ENCODE measurements at regions not wholly inside any gene's neighbourhood (a gene's known extent, or its start where the extent isn't known, plus 50 kb on each side); places are given as distances from the start of the nearest gene placed in this dataset.

GRCh38 chr16:51497541-51498211 lies 346.6 kb upstream of the SALL1 start:
- no peaks in the 10 kb centered on the region for H3K9me3 ChIP-seq (ENCODE audit: insufficient read depth, low read depth)
- no peak overlapping the region for H3K4me3 ChIP-seq
- POLR2A ChIA-PET (ENCODE audit: unreplicated experiment) = no interaction called here
- no peaks in the 10 kb centered on the region for H3K36me3 ChIP-seq (ENCODE audit: low read depth)
- no peaks in the 10 kb centered on the region for H4K20me1 ChIP-seq (ENCODE audit: insufficient read depth)
- intact Hi-C loops (cut with micrococcal nuclease; ENCODE audit: unreplicated experiment) = no loop called here
- no peaks in the 10 kb centered on the region for H3K9me2 ChIP-seq (ENCODE audit: insufficient read depth)
- BruUV-seq (replicated peaks) = no TSS peak
- CTCF ChIA-PET = no interaction called here
- no peak overlapping the region for H2AFZ ChIP-seq
- DNase-seq = no peak
- no peaks in the 10 kb centered on the region for H3F3A ChIP-seq (ENCODE audit: insufficient read depth, low read depth)
- no peaks in the 10 kb centered on the region for H3K27me3 ChIP-seq (ENCODE audit: insufficient read depth, low read depth)
- no peak overlapping the region for H3K27ac ChIP-seq
- H3K4me2 ChIP-seq = no peak overlapping the region
- TF ChIP-seq CTCF (conservative IDR thresholded peaks at IDR 0.05) (no peak), EZH2 (IDR thresholded peaks at IDR 0.05; ENCODE audit: low read depth) (no peak)
- no peaks in the 10 kb centered on the region for H3K4me1 ChIP-seq (replicated peaks; ENCODE audit: insufficient read depth)
- H3K79me2 ChIP-seq (ENCODE audit: low read depth) = no peaks in the 10 kb centered on the region

DNA sequence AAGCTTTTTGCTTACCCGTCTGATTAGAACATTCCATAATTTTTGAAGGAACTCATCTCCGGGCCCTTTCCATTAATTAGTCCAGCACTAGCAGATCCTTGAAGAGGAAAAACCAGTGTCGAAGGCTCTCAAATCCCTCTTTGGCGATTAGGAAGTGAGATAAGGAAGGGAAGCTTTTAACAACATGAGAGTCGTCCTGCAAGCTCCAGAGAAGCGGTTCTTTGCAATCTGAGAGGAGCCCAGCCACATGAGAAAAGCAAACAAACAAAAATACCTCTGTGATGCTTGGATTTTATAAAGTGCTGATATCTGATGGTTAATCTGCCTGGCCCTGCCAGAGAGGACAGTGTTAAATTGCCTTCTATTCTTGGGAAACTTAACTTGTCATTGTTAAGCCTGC lies 339.8 kb upstream of the SALL1 start:
- Histone ChIP-seq H3K36me3 (ENCODE audit: low read depth) (no peaks in the 10 kb centered on the region), H4K20me1 (ENCODE audit: insufficient read depth) (no peaks in the 10 kb centered on the region), H3K4me1 (replicated peaks; ENCODE audit: insufficient read depth) (no peaks in the 10 kb centered on the region), H3K4me3 (no peak overlapping the region), H3K27ac (no peak overlapping the region), H3K9me2 (ENCODE audit: insufficient read depth) (no peaks in the 10 kb centered on the region), H2AFZ (no peak overlapping the region), H3K27me3 (ENCODE audit: insufficient read depth, low read depth) (no peaks in the 10 kb centered on the region), H3K79me2 (ENCODE audit: low read depth) (no peaks in the 10 kb centered on the region), H3K9me3 (ENCODE audit: insufficient read depth, low read depth) (no peaks in the 10 kb centered on the region), H3K4me2 (no peak overlapping the region), H3F3A (ENCODE audit: insufficient read depth, low read depth) (no peaks in the 10 kb centered on the region)
- ChIA-PET CTCF (no interaction called here), POLR2A (ENCODE audit: unreplicated experiment) (no interaction called here)
- no TSS peak for BruUV-seq (replicated peaks)
- no peak for DNase-seq
- TF ChIP-seq CTCF (conservative IDR thresholded peaks at IDR 0.05) (no peak), EZH2 (IDR thresholded peaks at IDR 0.05; ENCODE audit: low read depth) (no peak)
- intact Hi-C loops (cut with micrococcal nuclease; ENCODE audit: unreplicated experiment) = no loop called here

DNA sequence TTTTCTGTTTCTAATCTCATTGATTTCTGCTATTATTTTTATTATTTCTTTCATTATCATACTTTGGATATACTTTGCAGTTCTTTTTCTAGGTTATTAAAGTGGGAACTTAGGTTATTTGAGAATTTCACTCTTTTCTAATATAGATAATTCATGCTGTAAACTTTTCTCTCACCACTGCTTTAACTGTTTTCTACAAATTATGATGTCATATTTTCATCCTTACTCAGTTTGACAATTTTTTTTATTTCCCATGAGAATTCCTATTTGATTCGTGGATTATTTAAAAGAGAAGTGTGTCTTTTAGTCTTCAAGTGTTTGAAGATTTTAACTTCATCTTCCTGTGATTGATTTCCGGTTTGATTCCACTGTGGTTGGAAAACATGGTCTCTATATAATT lies 336.8 kb upstream of the SALL1 start:
- intact Hi-C loops (cut with micrococcal nuclease; ENCODE audit: unreplicated experiment) = no loop called here
- Histone ChIP-seq H3K27me3 (ENCODE audit: insufficient read depth, low read depth) (no peaks in the 10 kb centered on the region), H3K4me3 (no peak overlapping the region), H4K20me1 (ENCODE audit: insufficient read depth) (no peaks in the 10 kb centered on the region), H3K79me2 (ENCODE audit: low read depth) (no peaks in the 10 kb centered on the region), H3K27ac (no peak overlapping the region), H3K4me1 (replicated peaks; ENCODE audit: insufficient read depth) (no peaks in the 10 kb centered on the region), H3K36me3 (ENCODE audit: low read depth) (no peaks in the 10 kb centered on the region), H3F3A (ENCODE audit: insufficient read depth, low read depth) (no peaks in the 10 kb centered on the region), H3K9me3 (ENCODE audit: insufficient read depth, low read depth) (no peaks in the 10 kb centered on the region), H3K4me2 (no peak overlapping the region), H3K9me2 (ENCODE audit: insufficient read depth) (no peaks in the 10 kb centered on the region), H2AFZ (no peak overlapping the region)
- no TSS peak for BruUV-seq (replicated peaks)
- no peak for DNase-seq
- ChIA-PET CTCF (no interaction called here), POLR2A (ENCODE audit: unreplicated experiment) (no interaction called here)
- TF ChIP-seq CTCF (conservative IDR thresholded peaks at IDR 0.05) (no peak), EZH2 (IDR thresholded peaks at IDR 0.05; ENCODE audit: low read depth) (no peak)
